GM19467 (cell line): ENCODE measurements at regions not wholly inside any gene's neighbourhood (a gene's known extent, or its start where the extent isn't known, plus 50 kb on each side); places are given as distances from the start of the nearest gene placed in this dataset.

Experiments used
- ATAC-seq: cut with Tn5 transposase; IDR thresholded peaks from one replicate; pipeline ENCODE4 v1.9.1; 2021; ENCODE audit warnings: mild to moderate bottlenecking, moderate library complexity; ENCODE audit not compliant: unreplicated experiment

- ATAC-seq, result no peak
Observed at GRCh38 chr3:170732660-170733245, 137.2 kb downstream of the RPL22L1 start.

- ATAC-seq, result no peak
Observed at GRCh38 chr3:170731281-170731680, 138.7 kb downstream of the RPL22L1 start.

- no peak for ATAC-seq
Observed at GRCh38 chr3:170730071-170730812, 139.8 kb downstream of the RPL22L1 start.

GRCh38 chr3:170728181-170728580 lies 141.8 kb downstream of the RPL22L1 start:
- no peak for ATAC-seq

- ATAC-seq, result no peak
Observed at GRCh38 chr3:170727754-170728153, 141.9 kb upstream of the SLC7A14 start.

- ATAC-seq, result no peak
Observed at GRCh38 chr3:170726976-170727661, 141.2 kb upstream of the SLC7A14 start.

GRCh38 chr3:170725285-170725731 lies 139.4 kb upstream of the SLC7A14 start:
- no peak for ATAC-seq

- ATAC-seq, result no peak
Observed at GRCh38 chr3:170724599-170725280, 138.9 kb upstream of the SLC7A14 start.

- ATAC-seq, result no peak
Observed at GRCh38 chr3:170723241-170723640, 137.4 kb upstream of the SLC7A14 start.

- ATAC-seq, result no peak
Observed at GRCh38 chr3:170721563-170721962, 135.7 kb upstream of the SLC7A14 start.

- no peak for ATAC-seq
Observed at GRCh38 chr3:170719300-170719699, 133.4 kb upstream of the SLC7A14 start.

- no peak for ATAC-seq
Observed at GRCh38 chr3:170718848-170719247, 133.0 kb upstream of the SLC7A14 start.

- ATAC-seq, result no peak
Observed at GRCh38 chr3:170717410-170718402, 131.8 kb upstream of the SLC7A14 start.

- no peak for ATAC-seq
Observed at GRCh38 chr3:170716172-170716805, 130.4 kb upstream of the SLC7A14 start.

GRCh38 chr3:170714562-170715535 lies 129.0 kb upstream of the SLC7A14 start:
- no peak for ATAC-seq

- no peak for ATAC-seq
Observed at GRCh38 chr3:170714122-170714521, 128.2 kb upstream of the SLC7A14 start.

GRCh38 chr3:170713653-170714052 lies 127.8 kb upstream of the SLC7A14 start:
- no peak for ATAC-seq

GRCh38 chr3:170712798-170713197 lies 126.9 kb upstream of the SLC7A14 start:
- no peak for ATAC-seq

GRCh38 chr3:170712336-170712735 lies 126.5 kb upstream of the SLC7A14 start:
- no peak for ATAC-seq
